ENCODE measurements at regions not wholly inside any gene's neighbourhood (a gene's known extent, or its start where the extent isn't known, plus 50 kb on each side); places are given as distances from the start of the nearest gene placed in this dataset.

DNA sequence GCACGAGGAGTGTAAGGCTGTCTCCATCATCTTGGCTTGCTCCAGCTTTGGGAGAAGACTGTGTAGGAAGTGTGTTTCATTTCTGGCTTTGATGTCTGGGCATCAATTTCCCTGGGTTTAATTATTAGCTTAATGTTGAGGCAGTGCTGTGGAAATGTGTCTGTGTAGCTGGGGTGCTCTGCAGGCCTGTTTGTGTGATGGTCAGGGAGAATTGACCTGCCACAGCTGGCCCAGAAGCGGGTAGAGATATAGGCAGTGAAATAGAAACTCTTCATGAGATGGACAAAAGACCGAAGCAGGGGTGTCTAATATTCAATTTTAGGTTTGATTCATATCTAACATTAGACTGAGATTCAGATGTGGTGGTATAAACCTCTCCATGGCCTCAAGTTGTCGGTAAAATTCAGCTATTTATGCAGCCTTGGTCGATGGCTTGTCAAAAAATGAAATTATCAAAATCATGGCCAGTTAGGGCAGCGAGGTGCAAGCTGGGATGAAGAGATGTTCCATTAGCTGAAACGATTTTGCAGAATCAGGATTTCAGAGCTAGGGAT, 95.3 kb upstream of the SNX9 start:
- Histone ChIP-seq H3K27me3 (no peaks in the 10 kb centered on the region), H3K4me1 (no peaks in the 10 kb centered on the region), H3K9me3 (no peaks in the 10 kb centered on the region), H3K27ac (peak overlapping the region; percentile 73 to 78), H3K4me3 (no peak overlapping the region), H3K36me3 (ENCODE audit: low read depth, missing control alignments) (no peaks in the 10 kb centered on the region)
- TF ChIP-seq, protein P1, sequence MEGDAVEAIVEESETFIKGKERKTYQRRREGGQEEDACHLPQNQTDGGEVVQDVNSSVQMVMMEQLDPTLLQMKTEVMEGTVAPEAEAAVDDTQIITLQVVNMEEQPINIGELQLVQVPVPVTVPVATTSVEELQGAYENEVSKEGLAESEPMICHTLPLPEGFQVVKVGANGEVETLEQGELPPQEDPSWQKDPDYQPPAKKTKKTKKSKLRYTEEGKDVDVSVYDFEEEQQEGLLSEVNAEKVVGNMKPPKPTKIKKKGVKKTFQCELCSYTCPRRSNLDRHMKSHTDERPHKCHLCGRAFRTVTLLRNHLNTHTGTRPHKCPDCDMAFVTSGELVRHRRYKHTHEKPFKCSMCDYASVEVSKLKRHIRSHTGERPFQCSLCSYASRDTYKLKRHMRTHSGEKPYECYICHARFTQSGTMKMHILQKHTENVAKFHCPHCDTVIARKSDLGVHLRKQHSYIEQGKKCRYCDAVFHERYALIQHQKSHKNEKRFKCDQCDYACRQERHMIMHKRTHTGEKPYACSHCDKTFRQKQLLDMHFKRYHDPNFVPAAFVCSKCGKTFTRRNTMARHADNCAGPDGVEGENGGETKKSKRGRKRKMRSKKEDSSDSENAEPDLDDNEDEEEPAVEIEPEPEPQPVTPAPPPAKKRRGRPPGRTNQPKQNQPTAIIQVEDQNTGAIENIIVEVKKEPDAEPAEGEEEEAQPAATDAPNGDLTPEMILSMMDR (IDR thresholded peaks at IDR 0.05), result no peak
- no peak for TF ChIP-seq POLR2A (IDR thresholded peaks at IDR 0.05)
- 76 to 77% methylated on average over 7 of the region's 7 CpGs for WGBS, 2 donors
- DNase-seq, result no peak
- intact Hi-C loops (cut with DNase I; ENCODE audit: low total_unique reads), result no loop called here

DNA sequence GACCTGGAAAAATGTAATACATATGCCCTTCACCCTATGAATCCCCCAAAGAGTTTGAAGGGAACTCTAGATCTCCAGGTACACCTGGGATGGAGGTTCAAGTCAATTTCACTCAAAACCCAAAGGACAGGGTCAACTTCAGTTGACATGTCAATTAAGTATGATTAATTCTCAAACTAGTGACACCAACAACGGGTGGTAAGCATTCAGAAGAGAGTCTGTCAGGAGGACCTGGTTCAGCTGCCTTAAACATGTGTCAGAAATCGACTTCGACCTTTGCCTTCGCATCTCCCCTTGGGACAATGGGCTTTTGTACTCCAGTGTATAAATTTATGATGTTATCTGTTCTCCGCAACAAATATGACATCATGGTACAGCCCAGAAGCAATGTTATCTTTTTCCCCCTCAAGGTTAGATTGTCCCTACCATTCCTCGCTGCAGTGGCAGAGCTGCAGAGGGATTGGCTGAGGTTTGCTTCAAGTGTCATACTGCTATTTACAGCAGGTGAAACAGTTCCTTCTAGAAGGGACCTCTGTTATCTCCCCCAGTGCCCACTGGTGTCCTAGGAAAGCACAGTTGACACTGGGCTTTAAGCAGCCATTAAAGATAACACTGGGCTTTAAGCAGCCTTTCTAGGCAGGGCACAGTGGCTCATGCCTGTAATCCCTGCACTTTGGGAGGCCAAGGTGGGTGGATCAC, 94.7 kb upstream of the SNX9 start:
- Histone ChIP-seq H3K27ac (peak overlapping the region; percentile 75 to 78), H3K27me3 (no peaks in the 10 kb centered on the region), H3K36me3 (ENCODE audit: low read depth, missing control alignments) (no peaks in the 10 kb centered on the region), H3K9me3 (no peaks in the 10 kb centered on the region), H3K4me1 (no peaks in the 10 kb centered on the region), H3K4me3 (no peak overlapping the region)
- intact Hi-C loops (cut with DNase I; ENCODE audit: low total_unique reads), result no loop called here
- no peak for TF ChIP-seq POLR2A (IDR thresholded peaks at IDR 0.05)
- TF ChIP-seq, protein P1 (IDR thresholded peaks at IDR 0.05), result no peak
- DNase-seq, result peak; percentile 83
- 71 to 85% methylated on average over 6 of the region's 6 CpGs for WGBS, 2 donors

DNA sequence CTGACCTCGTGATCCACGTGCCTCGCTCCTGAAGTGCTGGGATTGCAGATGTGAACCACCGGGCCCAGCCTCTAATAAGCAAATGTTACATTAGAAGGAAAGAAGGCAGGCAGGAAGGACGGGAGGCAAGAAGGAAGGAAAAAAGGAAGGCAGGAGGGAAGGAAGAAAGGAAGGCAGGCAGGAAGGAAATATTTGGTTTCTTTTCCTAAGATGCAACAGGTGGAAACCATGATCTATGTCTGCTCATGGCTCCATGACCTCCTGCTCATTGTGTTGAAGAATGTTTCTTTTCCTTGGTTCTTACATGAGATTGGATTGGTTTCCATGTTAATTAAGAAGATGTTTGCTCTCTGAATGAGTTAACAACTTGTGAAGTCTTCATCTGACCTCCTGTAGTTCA, 91.8 kb upstream of the SNX9 start:
- Histone ChIP-seq H3K9me3 (no peaks in the 10 kb centered on the region), H3K27me3 (no peaks in the 10 kb centered on the region), H3K4me1 (no peaks in the 10 kb centered on the region), H3K27ac (no peak overlapping the region), H3K36me3 (ENCODE audit: low read depth, missing control alignments) (no peaks in the 10 kb centered on the region), H3K4me3 (no peak overlapping the region)
- no peak for DNase-seq
- 89 to 92% methylated on average over 5 of the region's 5 CpGs for WGBS, 2 donors
- no peak for TF ChIP-seq POLR2A (IDR thresholded peaks at IDR 0.05)
- TF ChIP-seq, protein P1 (IDR thresholded peaks at IDR 0.05), result no peak
- intact Hi-C loops (cut with DNase I; ENCODE audit: low total_unique reads), result no loop called here

GRCh38 chr6:157732007-157732406, 91.0 kb upstream of the SNX9 start:
- Histone ChIP-seq H3K27me3 (no peaks in the 10 kb centered on the region), H3K9me3 (no peaks in the 10 kb centered on the region), H3K4me1 (no peaks in the 10 kb centered on the region), H3K4me3 (no peak overlapping the region), H3K27ac (no peak overlapping the region), H3K36me3 (ENCODE audit: low read depth, missing control alignments) (no peaks in the 10 kb centered on the region)
- no peak for DNase-seq
- intact Hi-C loops (cut with DNase I; ENCODE audit: low total_unique reads), result no loop called here
- 83 to 89% methylated on average over 2 of the region's 2 CpGs for WGBS, 2 donors
- TF ChIP-seq, protein P1 (IDR thresholded peaks at IDR 0.05), result no peak
- no peak for TF ChIP-seq POLR2A (IDR thresholded peaks at IDR 0.05)
